GM21825 (cell line): ENCODE measurements at regions not wholly inside any gene's neighbourhood (a gene's known extent, or its start where the extent isn't known, plus 50 kb on each side); places are given as distances from the start of the nearest gene placed in this dataset.
A peak's percentile ranks its signal among the peaks of the same experiment; 100 is the strongest.
"Not testable (repeated sequence)": the region's sequence is repeated elsewhere in the genome, so short reads cannot be mapped to it uniquely, and the experiment has no call there.

Source experiments
- ATAC-seq: cut with Tn5 transposase; IDR thresholded peaks from one replicate; pipeline ENCODE4 v1.9.1; 2021; ENCODE audit warnings: mild to moderate bottlenecking, moderate library complexity; ENCODE audit not compliant: unreplicated experiment

DNA sequence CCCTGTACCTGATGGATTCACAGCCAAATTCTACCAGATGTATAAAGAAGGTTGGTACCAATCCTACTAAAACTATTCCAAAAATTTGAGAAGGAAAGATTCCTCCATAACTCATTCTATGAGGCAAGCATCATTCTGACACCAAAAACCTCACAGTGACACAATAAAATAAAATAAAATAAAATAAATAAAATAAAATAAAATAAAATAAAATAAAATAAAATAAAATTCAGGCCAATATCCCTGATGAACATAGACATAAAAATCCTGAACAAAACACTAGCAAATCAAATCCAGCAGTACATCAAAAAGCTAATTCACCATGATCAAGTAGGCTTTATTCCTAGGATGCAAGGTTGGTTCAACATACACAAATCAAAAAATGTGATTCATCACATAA, 108.1 kb downstream of the PROX1 start:
- ATAC-seq, result not testable (repeated sequence)

DNA sequence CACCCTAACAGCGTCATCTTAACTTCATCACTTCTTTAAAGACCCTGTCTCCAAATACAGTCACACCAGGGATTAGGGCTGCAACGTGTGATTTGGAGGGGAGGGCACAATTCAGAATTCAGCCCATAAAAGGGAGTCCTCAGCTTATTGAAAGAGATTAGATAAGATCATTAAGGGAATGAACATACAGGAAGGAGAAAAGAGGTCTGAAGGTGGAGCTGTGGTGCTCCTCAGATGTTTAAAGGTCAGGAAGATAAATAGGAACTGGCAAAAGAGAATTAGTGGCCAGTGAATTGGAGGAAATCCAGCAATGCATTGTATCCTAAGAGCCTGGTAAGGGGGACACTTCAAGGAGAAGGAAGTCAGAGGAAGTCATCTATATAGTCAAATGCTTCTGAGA, 113.5 kb downstream of the PROX1 start:
- ATAC-seq, result no peak

DNA sequence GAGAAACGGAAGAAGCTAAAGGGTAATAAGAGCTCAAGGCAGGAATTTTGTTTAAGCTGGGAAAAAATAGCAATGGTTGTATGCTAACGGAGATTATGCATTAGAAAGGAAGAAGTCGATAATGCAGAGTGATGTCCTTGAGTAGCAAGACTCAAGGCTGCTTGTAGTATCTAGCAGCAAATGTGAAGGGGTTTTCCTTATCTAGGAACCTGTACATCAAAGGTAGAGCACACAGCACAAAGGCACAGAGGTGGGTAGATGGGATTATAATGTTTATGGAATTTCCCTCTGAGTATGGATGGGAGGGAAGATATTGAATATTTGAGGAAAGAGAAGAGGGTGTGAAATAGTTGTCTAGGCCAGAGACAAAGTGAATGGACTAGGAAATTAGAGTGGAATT, 114.1 kb downstream of the PROX1 start:
- ATAC-seq, result no peak

DNA sequence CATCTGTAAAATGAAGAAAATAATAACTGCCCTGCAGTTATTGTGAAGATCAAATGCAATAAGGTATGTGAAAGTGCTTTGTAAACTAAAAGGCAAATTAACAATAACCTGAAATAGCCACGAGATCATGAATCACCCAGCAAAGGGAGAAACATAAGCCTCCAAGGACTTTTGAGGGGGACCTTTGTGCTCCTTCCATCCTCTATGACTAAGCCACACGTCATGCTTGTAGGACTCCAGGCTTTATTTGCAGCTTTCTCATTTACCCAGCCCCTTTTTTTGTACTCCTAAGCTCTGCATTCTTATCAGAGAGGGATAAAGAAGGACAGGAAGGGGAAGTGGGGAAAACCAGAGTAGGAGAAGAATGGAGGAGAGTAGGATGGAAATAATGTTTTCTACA, 115.1 kb downstream of the PROX1 start:
- no peak for ATAC-seq

DNA sequence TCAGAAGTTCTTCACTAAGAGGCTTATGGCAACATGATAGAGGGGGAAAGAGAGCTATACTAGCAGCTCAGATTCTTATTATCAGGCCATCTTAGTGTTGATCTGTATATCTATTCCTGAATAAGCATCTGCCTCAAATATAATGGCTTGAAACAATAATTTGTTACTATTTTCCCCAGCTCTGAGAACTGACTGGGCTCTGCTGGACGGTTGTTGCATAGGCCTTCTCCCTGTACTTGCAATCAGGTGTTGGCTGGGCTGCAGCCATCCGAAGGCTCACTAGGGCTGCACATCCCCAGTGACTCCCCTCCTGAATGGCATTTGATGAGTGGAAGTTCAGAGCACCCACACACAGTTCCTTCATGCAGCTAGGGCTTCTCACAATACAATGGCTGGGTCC, 116.0 kb downstream of the PROX1 start:
- ATAC-seq, result no peak

DNA sequence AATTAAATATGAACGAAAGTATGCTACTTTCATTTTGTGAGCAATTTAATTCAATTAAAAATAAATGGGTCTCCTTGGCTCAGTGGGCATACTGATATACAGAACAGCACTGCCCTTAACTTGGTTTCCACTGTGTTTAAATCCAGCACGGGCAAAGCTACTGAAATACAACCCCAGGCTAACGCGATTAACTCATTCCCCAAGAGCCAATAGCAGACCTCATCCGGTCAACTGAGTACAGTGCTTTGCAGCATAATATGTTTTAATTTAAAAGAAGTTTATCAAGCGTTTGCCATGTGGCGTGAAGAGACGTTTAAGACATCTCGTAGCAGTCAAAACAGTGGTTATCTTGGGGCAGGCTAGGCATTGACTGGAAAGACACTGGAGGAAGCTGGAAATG, 118.6 kb downstream of the PROX1 start:
- ATAC-seq, result no peak

DNA sequence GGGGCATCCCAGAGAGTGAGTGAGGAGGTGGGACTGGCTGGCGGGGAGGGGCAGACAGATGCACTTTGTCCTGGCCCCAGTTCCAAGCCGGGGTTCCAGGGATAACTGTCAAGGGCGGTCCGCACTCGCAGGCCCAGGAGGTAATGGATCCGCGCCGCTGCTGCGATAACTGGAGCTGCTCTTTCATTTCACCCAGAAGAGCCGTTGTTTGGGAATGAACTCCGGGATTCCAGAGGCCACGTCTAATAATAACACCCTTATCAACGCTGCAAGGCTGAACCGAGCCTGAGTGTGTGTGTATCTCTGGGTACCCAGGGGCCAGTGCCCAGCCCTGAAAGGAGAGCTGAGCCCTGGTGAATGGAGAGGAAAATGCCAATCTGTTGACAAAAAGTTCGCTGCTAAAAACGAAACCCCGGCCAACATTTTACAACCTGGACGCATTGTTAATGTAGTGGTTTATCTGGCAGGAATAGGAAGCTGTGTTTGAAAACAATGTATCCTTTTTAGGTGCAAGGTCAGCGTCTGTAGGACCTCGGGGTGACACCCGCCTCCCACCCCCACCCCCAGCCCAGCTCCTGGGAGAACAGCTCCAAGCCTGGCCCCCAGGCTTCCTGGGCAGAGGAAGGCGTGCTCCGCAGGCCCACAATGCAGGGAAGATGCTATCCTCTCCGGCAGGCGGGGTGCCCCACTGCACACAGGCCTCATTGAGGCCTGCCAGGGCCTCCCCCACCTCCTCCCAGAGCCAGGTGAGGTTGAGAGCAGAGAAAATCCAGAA, 119.7 kb downstream of the PROX1 start:
- ATAC-seq, result no peak

DNA sequence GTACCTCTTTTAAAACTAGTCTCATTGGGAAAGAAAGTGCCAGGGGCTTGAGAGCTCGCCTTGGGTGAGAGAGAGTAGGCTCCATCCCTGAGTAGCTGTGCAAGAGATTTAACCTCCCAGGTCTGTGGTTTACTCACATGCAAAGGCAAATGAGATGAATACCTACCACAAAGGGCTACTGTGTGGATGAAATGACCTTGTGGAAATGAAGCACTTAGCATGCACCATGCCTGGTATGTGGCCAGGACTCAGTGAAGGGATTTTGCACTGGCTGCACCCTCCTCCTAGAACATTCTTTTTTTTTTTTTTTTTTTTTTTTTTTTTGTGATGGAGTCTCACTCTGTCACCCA, 120.3 kb downstream of the PROX1 start:
- ATAC-seq, result no peak

DNA sequence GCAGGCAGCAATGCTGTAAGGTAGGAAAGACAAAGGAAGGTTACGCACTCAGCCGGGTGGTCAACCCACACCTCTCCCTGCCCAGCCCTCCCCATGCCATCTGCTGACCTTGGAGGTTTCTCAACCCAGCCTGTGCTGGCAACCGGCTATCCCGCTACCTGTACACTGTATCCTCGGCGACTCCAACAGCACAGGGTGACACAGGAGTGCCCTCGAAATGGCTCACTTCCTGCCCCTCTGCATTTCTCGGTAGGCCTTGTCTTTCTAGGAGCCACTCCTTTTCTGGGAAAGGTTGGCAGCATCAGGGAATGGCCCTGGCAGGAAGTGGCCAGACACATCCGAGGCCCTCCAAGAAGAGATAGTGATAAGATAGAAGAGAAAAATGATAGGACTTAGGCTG, 124.0 kb downstream of the PROX1 start:
- no peak for ATAC-seq

DNA sequence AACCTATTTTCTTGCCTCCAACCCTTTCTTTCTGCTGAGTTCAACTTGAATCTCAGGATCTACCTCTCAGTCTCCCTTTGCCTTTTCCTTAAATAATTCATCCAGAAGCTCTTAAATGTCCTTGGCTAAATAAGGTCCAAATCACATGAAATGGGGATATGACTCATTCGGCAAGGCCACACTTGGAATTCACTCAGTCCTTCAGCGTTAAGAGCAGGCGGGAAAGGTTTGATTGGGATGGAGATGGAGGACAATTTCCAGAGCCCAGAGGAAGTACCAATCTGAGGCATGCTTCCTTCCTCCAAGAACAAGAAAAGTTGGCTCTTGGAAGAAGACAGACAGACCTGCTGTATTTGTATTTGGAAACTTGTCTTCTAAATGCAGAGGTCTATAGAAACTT, 128.5 kb downstream of the PROX1 start:
- no peak for ATAC-seq

DNA sequence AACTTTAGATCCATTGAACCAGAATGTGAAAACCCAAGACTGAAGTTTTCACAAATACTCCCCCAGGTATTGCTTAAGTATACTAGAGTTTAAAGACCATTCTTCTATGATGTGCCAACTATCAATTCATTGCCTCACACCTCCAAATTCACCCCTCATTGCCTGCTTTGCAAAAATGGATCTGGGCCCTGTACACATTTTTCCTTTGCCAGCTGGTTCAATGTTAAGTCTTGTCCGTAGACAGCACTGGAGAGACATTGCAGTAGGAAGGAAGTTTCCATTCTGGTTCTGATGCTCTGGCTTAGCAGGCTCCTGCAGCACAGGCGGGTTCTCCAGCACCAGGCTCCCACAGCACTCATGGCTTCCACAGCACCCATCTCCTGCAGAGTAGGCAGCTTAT, 130.0 kb downstream of the PROX1 start:
- ATAC-seq, result no peak

DNA sequence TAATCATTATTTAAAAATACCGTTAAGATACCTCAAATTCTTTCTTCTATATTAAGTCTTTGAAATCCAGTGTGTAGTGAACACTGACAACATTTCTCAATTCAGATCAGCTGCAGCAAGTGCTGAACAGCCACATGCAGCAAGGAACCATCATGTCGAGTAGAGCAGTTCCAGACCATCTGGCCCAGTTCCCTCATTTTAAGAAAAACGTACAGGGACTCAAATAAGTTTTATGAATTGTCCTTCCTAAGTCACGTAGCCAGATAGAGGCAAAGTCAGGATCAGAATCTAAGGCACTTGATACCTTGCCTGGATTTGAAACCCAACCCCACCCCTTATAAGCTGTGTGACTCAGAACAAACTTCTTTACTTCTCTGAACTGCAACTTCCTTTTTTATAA, 132.4 kb downstream of the PROX1 start:
- ATAC-seq, result no peak

DNA sequence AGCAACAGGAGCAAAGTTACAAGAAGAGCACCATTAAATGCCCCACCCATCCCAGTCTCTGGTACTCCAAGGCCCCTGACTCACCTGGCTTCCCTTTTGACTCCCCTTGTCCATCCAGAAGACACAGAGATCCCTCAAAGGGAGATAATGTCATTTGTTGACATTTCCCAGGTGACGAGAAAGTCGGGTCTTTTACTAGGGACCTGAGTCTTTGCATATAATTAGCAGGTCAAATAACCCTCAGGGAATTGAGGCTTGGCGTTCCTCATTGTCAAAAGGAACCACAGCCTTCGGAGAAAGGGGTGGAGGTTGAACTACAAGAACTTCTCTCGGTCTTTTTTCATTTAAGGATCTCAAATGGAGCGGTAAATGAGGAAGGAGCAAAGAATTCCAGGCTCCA, 133.2 kb downstream of the PROX1 start:
- no peak for ATAC-seq

DNA sequence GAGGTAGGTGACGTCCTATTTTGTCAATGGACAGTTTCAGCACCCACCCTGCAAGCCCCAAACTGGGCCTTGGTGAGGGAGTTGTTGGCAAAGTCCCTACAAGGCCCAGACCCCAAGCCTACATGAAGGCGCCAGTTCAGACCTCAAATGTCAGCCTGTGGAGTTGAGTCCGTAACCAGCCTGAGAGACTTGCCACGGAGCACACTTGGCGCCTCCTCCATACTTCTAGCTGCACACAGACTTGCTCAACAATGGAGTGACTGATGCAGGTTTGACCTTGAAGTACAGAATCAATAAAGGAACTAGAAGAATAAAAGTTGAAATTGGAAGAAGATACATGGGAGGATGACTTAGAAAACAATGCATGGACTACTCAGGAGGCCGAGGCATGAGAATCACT, 134.3 kb downstream of the PROX1 start:
- ATAC-seq, result no peak

DNA sequence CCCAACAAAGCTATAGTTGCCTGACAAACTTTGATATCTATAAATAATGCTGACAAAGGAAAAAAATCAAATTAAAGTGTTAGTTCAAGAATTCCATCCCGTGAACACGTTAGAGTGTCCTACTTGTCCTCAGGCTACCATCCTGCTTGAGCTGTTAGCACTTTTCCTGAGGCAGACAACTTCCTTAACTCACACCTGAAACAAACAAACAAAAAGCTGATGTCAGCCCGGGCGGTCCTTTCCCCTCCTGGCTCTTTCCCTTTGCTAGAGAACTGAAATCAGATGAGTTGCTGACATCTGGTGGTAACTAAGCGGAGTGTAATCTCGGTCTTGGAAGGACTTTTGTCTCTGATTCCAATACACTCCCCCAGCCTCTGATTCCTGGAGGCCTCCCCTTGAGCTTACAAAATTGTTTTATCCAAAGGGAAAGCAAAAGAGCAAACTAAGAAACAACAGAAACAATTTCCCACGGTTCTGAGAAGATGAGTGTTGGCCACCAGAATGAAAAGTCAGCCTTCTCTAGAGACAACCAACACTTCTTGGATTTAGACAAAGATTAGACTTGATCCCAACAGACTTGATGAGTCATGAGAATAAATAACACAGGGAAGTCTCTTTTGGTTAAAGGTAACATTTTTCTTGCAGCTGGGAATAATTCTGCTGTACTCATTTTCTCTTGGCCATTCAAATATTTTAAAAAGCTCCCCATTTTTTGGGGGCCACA, 135.4 kb downstream of the PROX1 start:
- ATAC-seq, result peak; percentile 65

DNA sequence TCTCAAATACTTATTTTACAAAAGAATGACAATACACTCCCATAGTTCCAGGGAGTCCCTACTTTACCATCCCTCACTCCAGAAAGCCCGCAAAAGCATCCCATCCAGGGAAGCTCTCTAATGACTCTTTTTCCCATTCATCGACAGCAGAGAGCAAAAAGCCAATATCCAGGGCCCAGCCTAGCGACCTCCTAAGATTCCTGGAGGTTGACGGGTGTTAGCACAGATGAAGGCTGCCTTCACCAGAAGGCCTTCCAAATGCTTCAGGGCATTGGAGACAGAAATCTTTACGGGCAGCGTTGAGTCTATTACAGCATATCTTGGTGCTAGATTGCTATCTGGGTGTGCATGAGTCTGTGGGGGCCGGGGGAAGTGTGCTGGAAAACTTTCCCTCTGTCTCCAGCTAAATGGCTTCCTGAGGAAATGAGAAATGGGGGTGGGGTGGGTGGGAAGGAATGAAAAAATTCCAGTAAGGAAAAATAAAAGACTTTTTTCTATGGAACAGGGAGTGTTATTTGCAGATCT, 136.6 kb downstream of the PROX1 start:
- no peak for ATAC-seq

DNA sequence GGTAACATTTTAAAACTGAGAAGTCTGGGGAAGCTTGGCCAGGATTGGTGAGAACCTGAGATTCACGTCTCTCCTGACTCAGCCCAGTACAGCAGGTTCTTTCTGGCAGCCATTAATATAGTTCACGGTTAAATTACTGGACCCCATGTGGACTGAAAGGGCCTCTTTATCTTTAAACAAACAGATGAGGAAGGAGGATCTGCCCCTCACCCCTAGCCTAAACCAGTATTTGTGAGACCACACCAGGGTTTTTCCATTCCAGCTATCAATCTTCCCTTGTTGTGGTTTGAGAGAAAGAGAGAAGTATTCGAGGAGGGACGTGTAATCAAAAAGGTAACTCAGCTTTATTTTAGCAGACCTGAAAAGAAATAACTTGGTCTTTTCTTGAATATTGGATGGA, 137.1 kb downstream of the PROX1 start:
- ATAC-seq, result no peak

DNA sequence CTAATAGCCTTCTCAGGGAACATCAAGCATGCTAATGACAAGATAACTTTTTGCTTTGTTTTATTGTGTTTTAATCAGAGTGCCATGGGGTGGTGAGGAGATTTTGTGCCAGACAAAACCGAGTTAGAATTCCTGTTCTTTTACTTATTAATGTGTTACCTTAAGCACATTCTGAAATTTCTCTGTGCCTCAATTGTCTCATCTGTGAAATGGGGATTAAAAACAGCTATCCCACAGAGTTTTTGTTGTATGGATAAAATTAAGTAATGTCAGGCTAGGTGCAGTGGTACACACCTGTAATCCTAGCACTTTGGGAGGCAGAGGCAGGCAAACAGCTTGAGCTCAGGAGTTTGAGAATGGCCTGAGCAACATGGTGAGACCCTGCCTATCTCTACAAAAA, 138.0 kb downstream of the PROX1 start:
- no peak for ATAC-seq

DNA sequence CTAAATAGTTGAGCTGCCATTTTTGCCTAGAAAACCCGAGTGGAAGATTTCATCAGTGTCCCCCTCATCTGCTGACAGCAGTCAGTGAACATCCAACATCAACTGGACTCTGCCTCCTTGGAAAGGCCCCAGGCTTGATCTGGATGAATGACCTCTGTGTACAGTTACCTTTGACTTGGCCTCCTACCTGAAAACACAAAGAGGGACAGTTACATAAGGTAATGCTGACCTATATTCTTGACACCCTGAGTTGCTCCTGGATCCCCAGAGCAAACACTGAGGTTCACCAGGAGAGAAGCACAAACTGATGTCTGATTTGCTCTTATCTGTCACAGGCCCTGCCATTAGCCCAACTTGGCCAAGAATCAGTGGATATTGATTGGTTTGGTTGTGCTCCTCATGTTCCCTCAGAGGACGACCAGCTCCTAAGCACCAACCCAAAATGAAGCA, 138.9 kb downstream of the PROX1 start:
- no peak for ATAC-seq

DNA sequence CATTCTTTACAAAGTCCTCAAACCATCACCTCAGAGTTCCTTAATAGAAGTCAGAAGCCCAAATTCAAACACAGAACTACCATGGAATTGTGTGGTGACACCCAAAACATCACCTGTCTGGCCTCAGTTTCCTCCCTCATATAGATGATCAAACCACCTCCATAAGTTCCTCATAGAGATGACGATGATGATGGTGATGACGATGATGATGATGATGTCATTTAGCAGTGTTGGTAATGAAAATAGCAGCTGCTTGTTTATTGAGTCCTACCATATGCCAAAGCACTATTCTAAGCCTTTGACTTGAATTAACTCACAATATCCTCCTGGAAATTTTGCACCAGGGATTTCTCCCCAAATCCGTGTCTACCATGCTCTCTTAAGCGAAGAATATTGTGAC, 139.9 kb downstream of the PROX1 start:
- ATAC-seq, result no peak

DNA sequence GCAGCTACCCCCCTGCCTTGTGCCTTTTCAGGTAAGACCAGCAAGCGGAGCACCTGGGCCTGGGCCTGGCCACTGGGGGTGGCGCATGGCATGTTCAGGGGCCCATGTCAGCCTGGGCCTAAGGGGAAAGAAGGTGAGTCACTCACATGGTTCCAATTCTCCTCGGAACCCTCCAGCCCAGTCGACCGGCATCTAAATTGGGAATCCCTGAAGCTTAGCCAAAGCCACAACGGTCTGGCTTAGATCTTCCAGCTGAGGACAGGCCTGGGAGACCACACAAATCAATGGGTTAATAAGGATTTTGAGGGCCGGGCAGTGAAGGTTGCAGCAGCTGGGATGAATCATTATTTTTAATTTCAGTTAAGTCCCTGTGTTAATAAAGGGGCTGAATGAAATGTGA, 145.1 kb upstream of the SMYD2 start:
- no peak for ATAC-seq

DNA sequence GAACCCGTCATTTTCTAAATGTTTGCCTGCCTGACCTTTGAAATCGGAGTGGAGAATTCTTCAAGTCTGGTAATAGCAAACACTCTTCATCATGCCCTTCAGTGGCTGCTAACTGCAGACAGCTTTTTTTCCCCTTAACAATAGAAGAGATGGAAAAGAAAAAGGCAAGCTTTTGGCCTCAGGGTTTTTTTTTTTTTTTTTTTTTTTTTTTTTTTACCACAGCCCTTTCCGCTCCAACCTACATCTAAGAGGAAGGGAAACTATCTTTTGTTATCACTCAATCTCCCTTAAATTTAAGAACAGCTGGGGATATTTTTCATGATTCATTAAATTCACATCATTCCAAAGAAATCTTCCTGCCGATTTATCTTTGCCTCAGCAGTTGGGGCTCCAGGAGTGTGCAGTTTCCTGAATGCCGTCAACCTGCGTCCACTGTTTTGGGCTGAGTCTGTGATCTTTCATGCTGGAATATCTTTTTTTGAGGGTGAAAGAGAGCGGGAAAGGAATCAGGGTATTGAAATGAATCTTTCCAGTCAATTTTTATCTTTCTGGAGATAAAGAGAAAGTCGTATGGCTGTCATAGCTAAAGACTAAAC, 144.5 kb upstream of the SMYD2 start:
- no peak for ATAC-seq
